GM18519 (cell line): ENCODE measurements at regions not wholly inside any gene's neighbourhood (a gene's known extent, or its start where the extent isn't known, plus 50 kb on each side); places are given as distances from the start of the nearest gene placed in this dataset.
"Not testable (repeated sequence)": the region's sequence is repeated elsewhere in the genome, so short reads cannot be mapped to it uniquely, and the experiment has no call there.

Source experiments
- ATAC-seq: cut with Tn5 transposase; IDR thresholded peaks from one replicate; pipeline ENCODE4 v1.9.1; 2021; ENCODE audit warnings: mild to moderate bottlenecking, moderate library complexity; ENCODE audit not compliant: unreplicated experiment, low FRiP score

DNA sequence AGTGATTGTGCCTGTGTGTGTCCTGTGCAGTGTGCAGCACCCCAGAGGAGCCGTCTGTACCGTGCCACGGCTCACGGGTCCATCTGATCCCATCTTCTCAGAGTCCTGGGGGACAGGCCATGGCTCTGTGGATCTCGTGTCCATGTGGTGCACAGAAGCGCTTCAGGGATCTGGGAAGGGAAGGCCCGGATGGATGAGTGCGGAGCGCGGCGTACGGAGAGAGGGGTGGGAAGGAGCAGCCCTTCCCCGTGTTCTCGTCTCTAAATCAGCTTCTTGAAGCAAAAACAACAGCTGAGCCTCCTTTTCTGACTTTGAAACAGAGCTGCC, 208.4 kb downstream of the LAT start:
- not testable (repeated sequence) for ATAC-seq

GRCh38 chr16:29192329-29193247, 207.7 kb downstream of the LAT start:
- ATAC-seq = no peak

GRCh38 chr16:29191636-29192180, 206.9 kb downstream of the LAT start:
- ATAC-seq = not testable (repeated sequence)

DNA sequence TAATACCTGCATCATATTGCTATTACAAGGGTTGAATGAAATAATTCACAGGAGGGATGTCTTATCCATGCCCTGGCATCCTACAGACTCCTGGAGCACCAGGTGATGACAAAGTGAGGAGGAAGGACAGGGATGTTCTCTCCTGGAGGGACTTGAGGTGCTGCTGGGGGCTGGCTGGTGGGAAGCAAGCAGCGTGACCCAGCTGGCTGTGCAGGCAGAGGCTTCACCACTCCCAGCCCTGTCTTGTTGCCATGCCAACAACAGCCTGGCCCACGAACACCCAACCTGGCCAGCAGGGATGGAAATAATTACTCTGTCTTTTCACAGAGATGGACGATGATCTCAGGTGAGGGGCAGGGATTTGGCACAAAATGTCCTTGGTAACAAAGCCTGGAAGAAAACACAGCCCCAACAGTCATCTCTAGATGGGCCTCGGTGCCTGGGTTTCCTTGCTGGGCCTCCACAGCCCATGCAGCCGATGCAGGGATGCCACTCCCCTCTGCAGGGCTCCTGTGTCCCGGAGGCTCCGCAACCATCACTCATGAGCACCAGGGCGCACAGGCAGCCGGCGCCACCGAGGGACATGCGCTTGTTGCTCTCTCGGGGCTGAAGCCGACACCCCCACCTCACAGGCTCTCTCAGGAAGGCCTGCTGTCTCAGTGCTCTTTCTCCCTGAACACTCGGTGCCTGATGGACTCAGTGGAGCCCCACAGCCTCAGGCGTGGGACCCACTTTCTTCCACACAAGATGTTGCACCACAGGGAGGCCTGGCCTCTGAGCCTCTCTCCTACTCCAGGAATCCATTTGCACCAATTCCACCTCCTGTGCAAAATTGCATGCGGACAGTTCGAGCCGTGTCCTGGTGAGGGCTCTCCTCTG, 205.9 kb downstream of the LAT start:
- not testable (repeated sequence) for ATAC-seq

DNA sequence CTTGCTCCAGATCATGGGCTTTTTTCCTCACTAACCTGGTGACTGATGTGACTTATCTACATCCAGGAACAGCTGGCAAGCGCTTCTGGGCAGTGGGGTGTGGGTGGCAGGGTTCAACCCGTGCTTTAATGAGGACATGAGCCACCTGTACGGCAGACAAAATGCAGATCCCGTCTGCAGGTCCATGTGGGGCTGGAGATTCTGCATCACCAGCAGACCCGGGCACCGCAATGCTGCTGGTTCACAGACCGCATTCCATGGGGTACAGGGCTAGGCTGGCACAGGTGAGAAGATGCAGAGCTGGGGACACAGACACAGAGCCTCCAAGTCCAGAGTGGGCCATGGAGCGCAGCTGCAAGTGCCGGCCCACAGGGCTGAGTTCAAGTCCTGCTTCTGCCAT, 204.0 kb downstream of the LAT start:
- not testable (repeated sequence) for ATAC-seq

- not testable (repeated sequence) for ATAC-seq
Observed at GRCh38 chr16:29186306-29187220, 201.7 kb downstream of the LAT start.

DNA sequence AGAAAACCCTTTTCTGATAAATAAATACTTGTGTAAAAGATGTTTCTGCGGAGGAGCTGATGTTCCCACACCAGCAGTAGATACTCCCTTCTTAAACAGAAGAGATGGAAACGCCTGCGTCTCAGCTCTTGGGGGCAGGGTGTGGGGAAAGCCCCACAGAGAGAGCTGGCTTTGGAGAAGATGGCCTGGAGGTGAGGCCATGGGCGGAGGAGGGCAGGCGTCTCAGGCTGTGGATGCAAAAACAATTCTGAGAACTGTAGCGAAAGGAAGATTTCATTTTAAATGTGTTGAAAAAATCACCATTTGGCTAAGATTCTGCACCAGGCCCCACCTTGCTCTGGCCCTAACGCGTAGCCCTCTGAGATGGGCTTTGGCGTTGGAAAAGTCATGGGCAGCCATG, 201.0 kb downstream of the LAT start:
- not testable (repeated sequence) for ATAC-seq

- ATAC-seq = not testable (repeated sequence)
Observed at GRCh38 chr16:29184738-29185438, 200.0 kb downstream of the LAT start.

GRCh38 chr16:29182940-29183868, 198.4 kb downstream of the LAT start:
- ATAC-seq = not testable (repeated sequence)

DNA sequence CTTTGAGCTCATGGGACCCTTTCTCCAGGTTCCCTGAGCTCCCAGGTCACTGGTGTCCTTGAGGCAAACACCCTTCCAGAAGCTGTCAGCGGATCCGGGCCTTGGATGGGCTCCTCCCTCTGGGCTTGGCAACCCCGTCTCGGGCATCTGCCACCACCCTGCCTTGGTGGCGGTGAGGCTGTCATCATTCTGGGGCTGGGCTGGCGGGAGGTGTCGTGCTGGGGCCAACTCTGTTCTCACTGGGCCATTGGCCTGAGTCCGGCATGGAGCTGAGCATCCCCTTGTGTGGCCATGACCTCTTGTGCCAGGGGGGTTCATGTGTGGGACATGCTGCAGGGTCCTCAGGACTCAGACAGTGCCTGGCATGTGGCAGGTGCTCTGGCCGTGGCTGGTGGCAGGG, 197.6 kb downstream of the LAT start:
- no peak for ATAC-seq

DNA sequence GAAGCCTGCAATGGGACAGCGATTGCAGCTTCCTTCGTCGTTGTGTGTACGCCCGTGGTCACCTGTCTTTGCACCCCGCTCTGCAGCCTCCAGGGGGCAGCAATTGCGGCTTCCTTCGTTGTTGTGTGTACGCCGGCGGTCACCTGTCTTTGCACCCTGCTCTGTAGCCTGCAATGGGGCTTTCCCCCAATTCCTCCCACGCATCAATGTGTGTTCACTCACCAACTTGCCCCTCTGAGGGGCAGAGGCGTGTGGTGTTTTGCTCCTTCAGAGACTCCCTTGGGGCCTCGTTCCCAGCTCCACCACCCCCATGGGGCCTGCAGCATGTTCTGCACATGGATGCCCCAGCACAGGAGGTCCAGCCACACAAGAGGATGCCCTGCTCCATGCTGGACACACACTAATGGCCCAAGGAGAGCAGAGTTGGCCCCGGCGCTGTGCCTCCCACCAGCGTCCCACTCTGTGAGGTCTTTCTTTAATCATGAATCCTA, 197.1 kb downstream of the LAT start:
- not testable (repeated sequence) for ATAC-seq

DNA sequence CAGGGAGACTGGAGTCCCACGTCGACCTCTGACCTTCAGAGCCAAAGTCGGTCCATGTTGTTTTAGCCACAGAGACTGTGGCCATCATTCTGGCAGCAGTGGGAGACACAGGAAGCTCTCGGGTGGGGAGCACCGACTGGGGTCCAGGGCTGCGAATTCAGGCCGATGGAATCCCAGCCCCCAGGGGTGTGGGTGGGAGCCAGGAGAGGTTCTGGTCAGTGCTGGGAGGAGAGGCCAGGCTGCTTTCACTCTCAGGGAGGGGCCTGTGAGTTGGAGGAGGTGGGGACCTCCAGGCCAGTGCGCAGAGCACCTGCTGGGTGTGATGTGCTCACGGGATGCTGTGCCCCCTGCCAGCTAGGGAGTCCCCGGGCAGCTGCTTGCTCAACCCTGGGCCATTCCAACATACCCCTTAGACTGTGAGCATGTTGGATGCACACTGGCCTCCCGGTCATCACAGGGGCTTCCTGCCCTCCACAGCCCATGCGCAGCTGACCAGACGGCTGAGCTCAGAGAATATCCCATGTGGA, 196.5 kb downstream of the LAT start:
- ATAC-seq = not testable (repeated sequence)

GRCh38 chr16:29180206-29180600, 195.4 kb downstream of the LAT start:
- ATAC-seq = not testable (repeated sequence)

DNA sequence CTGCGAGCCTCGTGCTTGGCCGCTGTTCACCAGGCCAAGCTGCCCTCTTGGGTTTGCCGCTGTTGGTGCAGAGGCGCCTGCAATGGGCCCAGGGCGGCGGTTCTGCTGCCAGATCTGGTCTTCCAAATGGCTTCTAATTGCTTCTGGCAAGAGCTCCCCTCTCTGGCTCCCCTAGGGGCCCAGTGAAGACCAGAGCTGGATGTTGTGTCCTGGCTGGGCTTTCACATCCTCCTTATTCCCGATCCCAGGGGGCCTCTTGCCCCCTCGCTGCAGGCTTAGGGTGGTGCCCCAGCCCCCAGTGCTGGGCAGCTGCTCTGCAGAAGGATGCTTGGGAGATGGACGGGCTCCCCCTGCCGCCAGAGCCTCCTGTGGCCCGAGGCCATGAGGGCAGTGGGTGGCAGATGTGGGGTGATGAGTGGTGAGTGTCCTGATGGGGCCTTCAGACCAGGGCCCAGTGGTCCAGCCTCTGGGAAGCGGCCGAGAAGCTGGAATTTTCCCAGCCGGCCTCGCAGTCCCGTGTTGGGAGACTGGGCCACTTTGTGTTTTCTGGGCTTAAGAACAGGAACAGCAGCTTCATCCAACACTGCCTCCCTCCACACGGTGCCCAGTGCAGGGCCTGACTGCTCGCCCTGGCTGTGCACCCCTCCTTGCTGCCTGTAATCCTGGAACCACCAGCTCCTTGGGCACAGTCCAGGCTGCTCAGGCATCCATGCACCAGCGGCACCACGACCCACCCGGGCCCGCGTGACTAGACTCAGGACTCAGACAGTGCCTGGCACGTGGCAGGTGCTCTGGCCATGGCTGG, 194.8 kb downstream of the LAT start:
- ATAC-seq = not testable (repeated sequence)

- ATAC-seq = not testable (repeated sequence)
Observed at GRCh38 chr16:29177888-29178726, 193.3 kb downstream of the LAT start.

- ATAC-seq = not testable (repeated sequence)
Observed at GRCh38 chr16:29177203-29177887, 192.5 kb downstream of the LAT start.
